D341Med (cell line): ENCODE measurements at regions not wholly inside any gene's neighbourhood (a gene's known extent, or its start where the extent isn't known, plus 50 kb on each side); places are given as distances from the start of the nearest gene placed in this dataset.

Source experiments
- DNase-seq: peaks from one replicate; pipeline ENCODE4 v3.0.0; 2012; ENCODE audit warnings: low spot score

GRCh38 chr20:58600756-58601155, 50.3 kb upstream of the STX16 start:
- DNase-seq, result no peak

DNA sequence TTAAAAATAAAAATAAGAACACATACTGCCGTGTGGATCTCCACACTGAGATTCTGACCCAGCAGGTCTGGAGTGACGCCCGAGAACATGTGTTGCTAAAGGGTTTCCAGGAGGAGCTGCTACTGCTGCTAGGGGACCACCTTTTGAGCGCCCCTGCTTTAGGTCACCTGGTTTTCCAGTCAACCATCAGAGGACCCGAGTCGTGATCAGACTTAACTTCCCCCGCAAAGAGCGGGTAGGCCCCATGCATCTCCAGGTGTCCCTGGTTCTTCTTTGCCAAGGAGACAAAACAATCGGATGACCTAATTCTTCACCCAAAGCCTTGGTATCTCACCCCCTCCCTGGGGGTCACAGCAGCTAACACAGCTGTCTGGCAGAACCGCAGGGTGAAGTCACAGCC, 51.1 kb upstream of the STX16 start:
- no peak for DNase-seq

DNA sequence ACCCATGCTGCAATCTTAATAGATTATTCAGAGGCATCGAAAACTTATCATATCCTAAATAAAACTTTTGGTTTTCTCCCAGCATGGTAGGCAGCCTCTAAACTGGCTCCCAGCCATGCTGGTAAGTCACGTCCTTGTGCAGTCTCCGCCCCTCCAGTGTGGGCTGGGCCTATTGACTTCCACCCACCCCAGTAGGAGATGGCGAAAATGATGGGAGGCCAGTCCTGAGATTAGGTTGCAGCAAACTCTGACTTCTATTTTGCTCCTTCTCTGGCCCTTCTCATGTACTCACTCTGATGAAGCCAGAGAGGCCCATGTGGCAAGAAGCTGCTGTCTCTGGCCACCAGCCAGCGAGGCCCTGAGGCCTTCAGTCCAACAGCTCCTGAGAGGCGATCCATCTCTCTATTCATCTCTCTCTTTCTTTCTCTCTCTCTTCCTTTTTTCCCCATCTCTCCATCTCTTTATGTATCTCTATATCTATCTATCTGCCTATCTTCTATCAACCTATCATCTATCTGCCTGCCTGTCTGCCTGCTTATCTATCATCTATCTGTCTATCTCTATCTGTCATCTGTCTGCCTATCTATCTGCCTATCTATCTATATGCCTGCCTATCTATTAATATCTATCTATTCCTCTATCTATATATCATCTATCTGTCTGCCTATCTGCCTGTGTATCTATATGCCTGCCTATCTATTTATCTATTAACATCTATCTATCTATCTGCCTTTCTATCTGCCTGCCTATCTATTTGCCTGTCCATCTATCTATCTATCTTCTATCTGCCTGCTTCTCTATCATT, 52.7 kb upstream of the STX16 start:
- no peak for DNase-seq

DNA sequence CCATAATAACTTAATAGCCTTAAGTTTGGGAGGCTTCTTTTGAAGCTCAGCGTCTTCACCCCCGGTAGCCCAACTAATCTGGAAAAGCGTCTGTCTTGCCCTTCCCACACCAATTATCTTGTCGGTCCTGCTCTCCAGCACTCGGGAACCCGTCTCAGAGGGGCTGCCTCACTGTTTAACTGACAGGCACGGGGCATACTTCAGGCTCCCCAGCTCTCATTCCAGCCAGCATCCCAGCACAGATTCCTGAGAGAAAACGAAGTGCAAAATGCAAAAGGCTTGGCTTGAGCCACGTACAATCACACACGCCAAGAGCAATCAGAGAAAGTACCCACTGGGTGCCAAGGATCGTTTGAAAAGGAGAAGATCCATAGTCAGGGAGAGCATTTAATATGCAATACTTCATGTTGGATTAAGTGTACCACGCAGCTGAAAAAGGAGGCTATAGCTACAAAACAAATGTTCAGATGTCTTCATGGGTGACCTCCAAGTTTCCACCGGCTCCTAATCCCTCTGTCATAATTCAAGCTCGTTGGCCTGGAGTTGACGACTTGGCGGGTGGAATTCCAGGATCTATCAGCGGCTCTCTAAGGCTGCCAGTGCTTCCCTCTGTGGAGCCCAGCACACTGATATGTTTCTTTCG, 53.7 kb upstream of the STX16 start:
- no peak for DNase-seq

DNA sequence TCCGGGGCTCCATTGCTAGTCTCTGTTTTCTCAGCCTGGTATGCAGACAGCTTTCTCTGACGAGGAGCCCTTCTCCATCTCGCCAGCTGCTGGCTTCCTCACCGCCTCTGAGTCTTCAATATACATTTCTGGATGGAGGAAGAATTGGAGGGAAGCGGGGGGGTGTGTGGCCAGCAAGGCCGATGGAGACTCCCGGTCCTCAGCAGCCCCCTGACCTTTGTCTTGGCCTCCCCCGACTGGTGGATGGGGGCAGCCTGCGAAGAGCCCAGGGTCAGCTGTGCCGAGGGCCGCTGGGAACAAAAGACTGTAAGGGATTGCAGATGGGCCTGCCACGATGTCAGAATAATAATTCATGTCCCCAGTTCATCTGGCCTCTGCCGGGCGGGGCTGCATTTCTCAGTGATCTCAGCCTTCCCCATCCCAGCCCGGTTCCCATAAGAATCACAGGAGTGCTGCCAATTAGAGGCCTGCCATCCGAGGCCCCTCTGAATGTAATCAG, 54.3 kb upstream of the STX16 start:
- peak; percentile 84 for DNase-seq

DNA sequence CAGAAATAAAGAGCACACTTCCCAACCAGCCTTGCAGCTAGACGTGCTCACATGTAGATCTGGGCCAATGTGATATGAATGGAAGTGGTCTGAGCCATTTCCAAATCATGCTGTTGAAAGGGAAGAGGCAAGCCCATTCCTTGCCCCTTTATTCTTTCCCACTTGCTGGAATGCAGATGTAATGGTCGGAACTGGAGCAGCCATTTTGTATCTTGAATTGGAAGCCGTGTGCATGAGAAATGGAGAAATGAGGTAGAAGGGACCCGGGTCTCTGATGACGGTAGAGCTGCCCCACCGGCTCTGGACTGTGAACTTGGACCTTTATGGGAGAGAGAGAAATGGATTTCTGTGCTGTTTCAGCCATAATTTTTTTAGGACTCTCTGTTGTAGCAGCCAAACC, 54.8 kb upstream of the STX16 start:
- DNase-seq, result no peak

GRCh38 chr20:58595167-58595566, 55.9 kb upstream of the STX16 start:
- no peak for DNase-seq

GRCh38 chr20:58593880-58594638, 57.0 kb upstream of the STX16 start:
- no peak for DNase-seq

DNA sequence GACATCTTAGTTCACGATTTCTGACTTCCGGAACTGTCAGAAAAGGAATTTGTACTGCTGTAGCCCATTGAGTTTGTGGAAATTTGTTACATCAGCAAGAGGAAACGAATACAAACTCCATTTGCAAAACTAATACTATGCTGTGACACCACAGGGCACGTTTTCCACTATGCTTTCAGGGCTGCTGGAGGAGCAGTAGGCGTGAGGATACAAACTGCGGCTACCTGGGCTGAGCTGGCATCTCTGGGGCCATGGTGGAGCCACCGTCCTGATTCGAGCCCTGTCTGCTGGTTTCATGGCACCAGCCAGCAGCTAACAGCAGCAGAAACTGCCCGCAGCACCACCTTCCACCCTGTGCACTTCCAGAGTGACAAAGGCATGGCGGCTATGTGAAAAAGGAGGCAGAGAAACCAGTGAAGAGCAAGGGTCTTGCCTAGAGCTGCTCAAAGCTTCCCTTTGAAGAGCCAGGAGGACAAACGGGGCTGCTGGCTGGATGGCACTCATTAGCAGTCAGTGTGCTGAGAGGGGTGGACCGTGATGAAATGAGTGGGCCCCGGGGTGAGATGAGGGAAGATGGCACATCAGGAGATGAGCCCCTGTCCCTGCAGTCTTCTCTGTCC, 58.9 kb upstream of the STX16 start:
- DNase-seq, result no peak

- DNase-seq, result no peak
These were observed 60.2 kb upstream of the STX16 start for GRCh38 chr20:58590679-58591473.

GRCh38 chr20:58587467-58587866, 63.6 kb upstream of the STX16 start:
- DNase-seq, result no peak

GRCh38 chr20:58586565-58587093, 64.5 kb upstream of the STX16 start:
- no peak for DNase-seq

DNA sequence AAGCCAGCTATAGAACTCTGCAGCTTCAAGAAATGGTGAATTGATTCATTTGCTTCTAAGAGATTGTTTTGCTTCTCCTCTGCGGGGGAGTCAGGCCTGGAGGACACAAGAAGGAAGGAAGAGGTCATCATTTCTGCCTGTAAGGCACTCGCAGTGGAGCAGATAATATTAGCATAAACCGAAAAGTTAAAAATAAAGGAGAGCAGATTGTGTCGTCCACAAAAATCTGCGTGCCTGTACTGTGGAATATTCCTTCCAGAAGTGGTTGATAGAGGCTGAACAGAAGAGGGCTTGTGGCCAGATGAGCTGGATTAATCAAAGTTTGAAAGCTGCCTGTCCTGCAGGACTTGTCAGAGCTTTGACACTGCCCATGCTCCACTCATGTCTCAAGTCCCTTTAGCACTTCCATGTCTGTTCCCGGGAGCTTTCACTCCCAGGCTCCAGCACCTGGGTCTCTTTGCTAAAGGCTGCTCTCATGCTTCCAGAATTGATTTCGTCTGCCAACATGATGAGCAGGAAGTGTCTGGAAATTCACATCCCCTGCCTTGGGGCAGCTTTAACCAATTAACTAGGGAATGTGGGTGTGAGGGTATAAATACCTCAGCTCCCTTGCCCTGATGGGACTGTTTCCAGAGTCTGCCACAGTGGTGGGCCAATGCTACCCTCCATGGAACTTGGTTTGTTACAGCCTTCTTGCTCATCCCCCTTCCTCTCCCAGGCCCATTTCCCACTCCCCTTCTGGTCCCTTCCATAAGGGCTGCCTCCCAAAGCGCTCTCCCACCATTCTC, 65.1 kb upstream of the STX16 start:
- no peak for DNase-seq

- no peak for DNase-seq
These were observed 66.0 kb upstream of the STX16 start for GRCh38 chr20:58584881-58585752.

DNA sequence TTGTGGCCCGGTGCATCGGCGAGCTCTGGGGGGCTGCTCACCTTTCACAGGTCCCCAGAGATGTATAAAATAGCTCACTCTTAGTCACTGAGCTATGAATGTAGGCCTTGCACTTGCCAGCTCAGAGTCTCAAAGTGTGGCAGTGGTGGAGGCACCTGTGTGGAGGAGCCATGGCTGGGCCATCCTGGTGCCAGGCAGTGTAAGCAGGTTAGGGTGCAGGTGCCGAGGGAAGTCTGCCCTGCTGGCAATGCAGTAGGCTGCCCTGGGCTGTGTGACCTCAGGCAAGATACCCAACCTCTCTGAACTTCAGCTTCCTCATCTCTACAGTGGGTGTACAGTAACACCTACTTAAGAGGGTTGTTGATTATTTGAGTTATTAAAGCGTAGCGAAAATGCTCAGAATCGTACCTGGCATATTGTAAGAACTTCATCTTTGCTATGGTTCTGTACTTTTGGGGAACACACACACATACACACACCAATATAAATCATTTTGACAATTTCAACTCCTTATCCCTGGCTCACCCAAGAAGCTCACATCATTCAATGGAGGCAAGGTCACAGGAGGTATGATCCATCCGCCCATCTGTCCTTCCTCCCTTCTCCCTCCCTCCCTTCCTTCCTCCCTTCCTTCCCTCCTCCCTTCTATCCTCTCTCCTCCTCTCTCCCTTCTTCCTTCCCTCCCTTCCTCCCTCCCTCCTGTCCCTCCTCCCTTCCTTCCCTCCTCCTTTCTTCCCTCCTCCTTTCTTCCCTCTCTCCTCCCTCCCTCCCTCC, 66.8 kb upstream of the STX16 start:
- no peak for DNase-seq

DNA sequence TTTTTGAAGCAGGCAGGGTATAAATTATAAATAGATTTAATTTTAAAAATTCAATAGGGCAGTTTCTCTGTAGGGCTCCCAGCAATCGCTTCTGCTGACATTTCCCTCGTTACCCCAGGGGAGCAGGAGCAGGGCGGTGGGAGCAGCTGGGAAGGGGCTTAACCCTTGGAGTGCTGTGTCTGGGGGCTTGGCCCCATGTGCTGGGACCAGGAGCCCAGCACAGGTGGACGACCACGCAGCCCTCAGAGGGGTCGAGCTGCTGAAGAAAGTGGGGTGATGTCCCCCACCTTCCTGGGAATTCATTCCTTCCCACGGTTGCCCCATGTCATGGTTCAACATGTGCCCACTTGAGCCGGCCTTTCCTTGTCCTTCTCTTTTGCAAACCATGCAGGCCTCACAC, 67.5 kb upstream of the STX16 start:
- peak; percentile 65 for DNase-seq

DNA sequence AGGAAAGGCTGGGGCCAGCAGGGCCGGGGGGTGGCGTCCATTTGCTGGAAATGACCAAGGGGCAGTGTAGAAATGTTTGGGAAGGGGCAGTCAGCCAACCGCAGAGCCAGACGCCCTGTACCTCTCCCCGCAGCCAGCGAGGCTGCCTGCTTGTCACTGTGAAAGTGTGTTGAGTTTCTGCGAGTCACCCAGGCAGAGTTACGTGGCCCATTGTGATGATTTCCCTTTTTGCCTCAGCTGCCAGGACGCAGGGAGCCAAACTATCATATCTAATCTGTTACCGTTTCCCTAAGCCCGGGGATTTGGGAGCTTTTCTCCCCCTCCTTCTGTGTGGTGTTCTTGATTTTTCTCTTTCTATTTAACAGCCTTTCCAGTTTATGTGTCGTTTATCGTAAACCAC, 67.9 kb upstream of the STX16 start:
- peak; percentile 58 for DNase-seq

GRCh38 chr20:58580474-58580835, 65.3 kb upstream of the APCDD1L start:
- DNase-seq, result no peak
